NCI-H187 (cell line): ENCODE measurements at regions not wholly inside any gene's neighbourhood (a gene's known extent, or its start where the extent isn't known, plus 50 kb on each side); places are given as distances from the start of the nearest gene placed in this dataset.
"Not testable (repeated sequence)": the region's sequence is repeated elsewhere in the genome, so short reads cannot be mapped to it uniquely, and the experiment has no call there.

Experiments used
- DNase-seq, 2 experiments: peaks; one replicate each; lab custom pipeline; 2025; lab: John Stamatoyannopoulos, UW

- DNase-seq: no peak
Observed at GRCh38 chr4:130073145-130073790, 977.3 kb downstream of the C4orf33 start.

DNA sequence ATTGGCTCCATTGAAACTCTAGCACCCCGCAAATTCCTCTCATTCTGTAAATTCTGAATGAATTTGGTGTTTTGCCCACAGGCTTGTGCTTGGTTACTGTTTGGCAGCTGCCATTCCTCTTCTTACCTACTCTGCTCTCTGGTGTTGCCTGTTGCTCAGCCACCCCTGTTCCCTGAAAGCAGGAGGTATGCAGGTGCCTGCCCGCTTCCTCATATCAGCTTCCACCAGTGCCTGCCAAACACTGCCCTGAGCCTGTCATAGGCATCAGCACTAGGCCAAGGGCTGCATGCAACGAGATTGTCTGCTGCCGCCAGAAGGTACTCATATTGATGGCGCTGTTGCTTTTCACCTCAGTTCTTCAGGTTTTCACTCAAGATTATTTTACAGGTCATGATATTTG lies 978.1 kb downstream of the C4orf33 start:
- no peak for DNase-seq

DNA sequence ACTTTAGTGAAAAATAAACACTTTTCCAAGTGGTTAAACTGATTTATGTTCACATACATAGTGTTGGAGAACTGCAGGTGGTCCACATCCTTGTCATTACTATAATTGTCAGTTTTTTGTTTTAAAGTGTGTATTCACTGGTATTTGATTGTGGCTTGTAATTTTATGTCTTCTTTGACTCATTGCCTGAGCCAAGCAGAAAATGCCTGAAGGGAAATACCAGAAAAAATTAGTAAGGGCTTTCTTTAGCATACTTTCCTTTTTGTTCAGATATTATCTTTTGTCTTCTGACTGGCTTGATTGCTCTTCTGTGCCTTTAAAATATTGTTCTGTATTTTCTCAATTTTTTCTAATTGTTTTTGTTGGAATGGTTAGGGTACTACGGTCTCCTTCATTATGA lies 981.3 kb downstream of the C4orf33 start:
- DNase-seq: no peak

GRCh38 chr4:130079027-130079426 lies 983.1 kb downstream of the C4orf33 start:
- not testable (repeated sequence) for DNase-seq

- no peak for DNase-seq
Observed at GRCh38 chr4:130080872-130081451, 985.0 kb downstream of the C4orf33 start.

DNA sequence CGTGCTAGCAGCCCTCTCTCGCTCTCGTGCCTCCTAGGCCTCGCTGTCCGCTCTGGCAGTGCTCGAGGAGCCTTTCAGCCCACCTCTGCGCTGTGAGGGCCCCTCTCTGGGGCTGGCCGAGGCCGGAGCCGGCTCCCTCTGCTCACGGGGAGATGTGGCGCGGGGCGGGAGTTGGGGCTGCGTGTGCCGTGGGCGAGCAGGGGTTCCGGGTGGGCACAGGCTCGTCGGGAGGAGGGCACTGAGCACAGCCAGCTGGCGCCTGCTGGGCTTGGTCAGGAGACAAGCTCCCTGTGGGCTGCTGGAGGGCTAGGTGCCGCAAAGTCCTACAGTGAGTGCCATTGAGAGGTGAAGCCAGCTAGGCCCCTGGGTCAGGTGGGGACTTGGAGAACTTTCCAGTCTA lies 994.5 kb downstream of the C4orf33 start:
- DNase-seq: no peak

DNA sequence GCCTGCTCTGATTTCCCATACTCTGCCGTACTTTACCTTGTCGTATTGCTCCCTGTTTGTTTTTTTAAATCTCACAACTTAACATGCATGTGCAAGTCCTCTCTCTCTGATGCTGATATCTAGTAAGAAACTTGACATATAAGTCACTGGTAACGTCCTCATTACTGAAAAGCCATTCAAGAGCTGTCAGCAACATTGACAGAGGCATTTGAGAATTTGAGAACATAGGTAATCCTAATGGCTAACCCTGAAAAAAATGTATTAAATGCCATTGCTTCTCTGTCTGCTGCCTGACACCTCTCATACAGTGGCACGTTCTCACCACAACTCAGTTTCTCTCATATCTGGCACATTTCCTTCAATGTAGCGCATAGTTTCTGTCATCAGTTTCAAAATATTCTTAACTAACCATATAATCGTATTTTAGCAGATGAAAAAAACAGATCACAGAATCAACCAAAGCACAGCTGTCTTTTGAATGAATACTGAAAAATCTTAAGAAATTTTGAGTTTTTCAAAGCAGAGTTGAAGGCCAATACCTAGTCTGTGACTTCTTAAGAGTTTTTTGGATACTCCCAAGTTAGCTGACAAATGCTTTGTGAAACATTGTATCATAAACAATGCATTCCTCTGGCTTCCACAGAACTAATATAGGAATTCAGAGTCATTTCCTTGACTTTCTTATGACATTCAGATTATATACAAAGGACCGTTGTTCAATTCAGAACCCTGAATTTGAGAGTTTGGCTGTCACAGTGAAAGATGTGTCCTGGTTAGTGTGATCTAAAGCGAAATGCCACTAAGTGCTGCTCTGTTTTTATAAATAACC lies 996.4 kb downstream of the C4orf33 start:
- no peak for DNase-seq

- no peak for DNase-seq
Observed at GRCh38 chr4:130099105-130099504, 1003.2 kb downstream of the C4orf33 start.

DNA sequence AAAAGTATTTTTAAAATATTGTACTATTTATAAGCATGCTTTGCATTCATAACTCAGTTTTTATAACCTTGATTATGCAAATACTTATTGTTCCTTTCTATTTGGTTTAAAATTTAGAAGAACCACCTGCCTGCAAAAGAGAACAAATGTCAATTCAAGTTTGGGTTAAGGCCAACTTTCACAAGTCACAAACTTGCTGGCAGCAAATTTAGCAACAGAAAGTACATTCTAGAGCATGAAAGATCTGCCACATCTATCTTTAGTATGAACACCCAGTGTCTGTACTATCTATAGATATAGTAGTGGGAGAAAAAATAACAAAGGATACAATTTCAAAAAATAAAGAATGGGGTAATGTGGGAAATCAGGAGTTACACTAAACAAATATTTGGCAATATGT lies 1014.2 kb downstream of the C4orf33 start:
- no peak for DNase-seq

DNA sequence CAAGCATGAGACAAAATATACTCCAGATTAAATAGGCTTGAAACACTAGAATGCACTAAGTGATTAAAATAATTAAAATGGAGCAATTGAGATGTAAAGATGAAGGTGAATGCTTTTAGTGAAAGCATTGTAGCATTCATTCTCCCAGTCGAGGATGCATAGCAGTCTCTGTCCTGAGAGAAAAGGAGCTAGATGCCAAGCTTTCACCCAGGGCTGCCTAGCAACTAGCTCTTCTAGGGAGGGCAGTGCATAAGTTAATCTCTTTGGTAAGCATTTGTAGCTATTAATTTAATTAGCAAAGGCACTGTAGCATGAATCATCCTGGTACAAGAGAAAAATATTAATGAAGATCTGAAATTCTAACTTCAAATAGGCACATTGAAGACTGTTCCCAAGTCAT lies 1014.8 kb downstream of the C4orf33 start:
- no peak for DNase-seq

DNA sequence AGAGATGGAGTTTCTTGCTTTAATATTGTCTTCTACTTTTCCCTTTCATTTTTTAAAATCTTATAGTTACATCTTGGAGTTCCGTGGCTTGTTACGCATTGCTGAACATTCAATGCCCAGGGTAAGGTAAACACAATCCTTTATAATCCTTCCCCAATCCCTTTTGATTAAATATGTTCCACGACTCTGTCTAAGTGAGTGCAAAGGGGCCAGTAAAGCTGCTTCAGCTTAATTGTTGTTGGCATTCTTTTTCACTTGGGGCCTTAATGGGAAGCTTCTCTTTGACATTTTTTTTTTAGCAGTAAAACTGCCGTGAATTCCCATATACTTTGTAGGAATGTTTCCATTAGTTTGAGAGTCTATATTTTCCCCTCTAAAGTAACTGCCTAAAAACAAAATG lies 1028.1 kb downstream of the C4orf33 start:
- DNase-seq: no peak

- no peak for DNase-seq
Observed at GRCh38 chr4:130125467-130125866, 1029.5 kb downstream of the C4orf33 start.

DNA sequence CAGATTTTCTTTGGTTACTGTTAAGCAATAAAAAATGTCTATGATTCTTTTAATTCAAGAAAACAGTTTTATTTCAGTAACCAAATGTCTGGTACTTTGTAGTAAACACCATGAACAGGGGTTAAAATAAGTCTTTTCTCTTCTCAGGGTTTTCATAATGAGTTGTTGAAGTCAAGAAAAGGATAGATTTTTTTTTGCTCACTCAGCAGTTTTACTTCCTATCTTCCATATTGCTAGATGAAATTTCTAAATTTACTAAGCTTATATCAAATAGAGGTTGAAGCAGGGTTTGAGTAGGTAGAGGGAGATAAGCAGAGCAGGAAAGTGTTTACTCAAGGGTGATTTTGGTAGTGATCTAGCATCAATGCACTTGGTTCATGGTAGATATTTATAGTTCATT lies 1031.3 kb downstream of the C4orf33 start:
- DNase-seq: no peak

DNA sequence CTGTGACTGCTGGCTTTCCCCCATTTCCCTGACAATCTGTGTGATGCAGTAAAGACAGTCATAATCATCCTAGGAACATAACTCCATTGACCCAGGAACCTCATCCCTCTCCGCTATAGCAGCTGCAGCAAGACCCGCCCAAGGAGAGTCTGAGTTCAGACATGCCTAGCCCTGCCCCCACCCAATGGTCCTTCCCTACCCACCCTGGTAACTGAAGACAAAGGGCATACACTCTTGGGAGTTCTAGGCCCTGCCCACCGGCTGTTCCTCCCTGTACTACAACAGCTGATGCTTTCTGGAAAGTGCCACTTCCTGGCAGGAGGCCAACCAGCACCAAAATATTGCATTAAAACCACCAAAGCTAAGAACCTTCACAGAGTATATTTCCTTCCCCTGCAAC lies 1035.6 kb downstream of the C4orf33 start:
- DNase-seq: no peak

DNA sequence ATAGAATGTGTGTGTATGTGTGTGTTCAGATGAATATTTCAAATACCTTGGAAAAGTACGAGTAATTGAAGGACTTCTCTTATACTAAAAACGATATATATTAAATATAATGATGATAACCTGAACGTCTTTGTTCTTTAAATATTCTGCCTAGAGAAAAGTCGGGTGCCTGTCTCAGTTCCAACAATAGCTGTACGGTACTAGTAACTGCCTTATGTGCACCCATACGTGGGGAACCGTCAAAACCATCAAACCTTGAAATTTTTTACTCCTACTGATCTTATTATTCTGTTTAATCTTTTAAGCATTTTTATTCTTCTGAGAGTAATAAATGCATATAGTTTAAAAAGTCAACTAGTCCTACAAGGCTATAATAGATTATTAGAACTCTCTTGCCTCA lies 1045.7 kb downstream of the C4orf33 start:
- no peak for DNase-seq

- DNase-seq: no peak
Observed at GRCh38 chr4:130143656-130144055, 1047.7 kb downstream of the C4orf33 start.

- DNase-seq: no peak
Observed at GRCh38 chr4:130146773-130147172, 1050.8 kb downstream of the C4orf33 start.

GRCh38 chr4:130147641-130148040 lies 1051.7 kb downstream of the C4orf33 start:
- no peak for DNase-seq

DNA sequence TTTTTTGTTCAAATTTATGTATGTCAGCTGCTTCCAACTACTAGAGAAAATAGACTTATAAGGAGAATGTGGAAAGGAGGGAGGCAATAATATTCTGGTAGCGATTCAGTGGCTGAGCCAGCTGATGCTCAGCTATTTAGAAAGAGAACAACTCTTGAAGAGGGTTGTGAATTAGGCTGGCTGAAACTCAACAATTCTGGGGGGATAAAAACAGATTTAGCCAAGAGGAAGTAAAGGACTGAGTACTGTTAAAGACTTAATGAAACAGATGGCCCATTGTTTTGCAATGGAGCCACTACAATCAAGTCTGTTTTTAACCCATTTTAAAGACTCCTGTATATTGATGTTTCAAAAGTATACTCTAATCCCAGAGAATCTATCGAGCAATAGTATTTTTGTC lies 1058.9 kb downstream of the C4orf33 start:
- no peak for DNase-seq

GRCh38 chr4:130163701-130164100 lies 1067.7 kb downstream of the C4orf33 start:
- no peak for DNase-seq

DNA sequence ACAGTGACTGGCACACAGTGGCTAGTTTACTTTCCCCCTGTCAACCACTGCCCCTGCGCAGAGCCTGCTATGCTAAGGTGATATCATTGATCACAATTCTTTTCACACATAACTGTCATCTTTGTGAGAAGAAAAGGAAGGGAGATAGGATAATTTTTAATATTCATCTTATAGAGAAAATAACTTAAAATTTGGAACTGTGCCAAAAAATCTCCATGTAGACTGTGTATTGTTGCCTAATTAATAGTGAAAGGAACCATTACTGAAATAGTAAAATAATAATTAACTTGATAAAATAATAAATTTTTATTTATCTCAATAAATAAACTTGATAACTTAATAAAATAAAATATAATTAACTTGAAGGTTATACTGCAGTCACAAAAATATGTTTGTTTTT lies 1069.4 kb downstream of the C4orf33 start:
- no peak for DNase-seq

DNA sequence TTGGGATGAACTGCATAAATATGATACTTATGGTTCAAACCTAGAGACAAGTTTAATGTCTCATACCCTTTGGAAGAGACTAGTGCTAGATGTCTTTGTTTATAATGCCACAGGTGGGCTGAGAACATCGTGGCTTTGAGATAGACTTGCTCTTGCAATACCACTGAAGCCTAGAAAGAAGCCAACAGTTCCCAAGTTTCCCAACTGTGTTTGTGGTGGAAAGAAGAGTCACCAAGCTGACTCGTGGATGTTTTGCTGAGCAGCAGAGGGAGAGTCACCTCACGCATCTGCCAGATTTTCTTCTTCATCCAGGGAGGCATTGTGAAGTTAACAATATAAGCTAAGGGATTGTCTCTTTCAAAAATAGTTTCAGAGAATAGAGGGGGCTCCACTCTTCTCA lies 1076.2 kb downstream of the C4orf33 start:
- no peak for DNase-seq

- no peak for DNase-seq
Observed at GRCh38 chr4:130178106-130178505, 1082.2 kb downstream of the C4orf33 start.
